ENCODE measurements at regions not wholly inside any gene's neighbourhood (a gene's known extent, or its start where the extent isn't known, plus 50 kb on each side); places are given as distances from the start of the nearest gene placed in this dataset.

GRCh38 chr4:32841217-32841616, 2121.0 kb downstream of the PCDH7 start:
- H3K27ac ChIP-seq, result no peak overlapping the region
- no peak for DNase-seq (ENCODE audit: low spot score in 2 of 2)
- 20 to 23% methylated on average over 1 of the region's 1 CpG for WGBS, 2 donors
- H3K36me3 ChIP-seq, result no peaks in the 10 kb centered on the region
- no peaks in the 10 kb centered on the region for H3K4me1 ChIP-seq
- no peaks in the 10 kb centered on the region for H3K9me3 ChIP-seq
- no peaks in the 10 kb centered on the region for H3K27me3 ChIP-seq
- no peak for TF ChIP-seq POLR2A (IDR thresholded peaks at IDR 0.05)
- TF ChIP-seq EP300 (IDR thresholded peaks at IDR 0.05), result no peak
- TF ChIP-seq CTCF (IDR thresholded peaks at IDR 0.05), result no peak
- H3K4me3 ChIP-seq, result no peak overlapping the region

DNA sequence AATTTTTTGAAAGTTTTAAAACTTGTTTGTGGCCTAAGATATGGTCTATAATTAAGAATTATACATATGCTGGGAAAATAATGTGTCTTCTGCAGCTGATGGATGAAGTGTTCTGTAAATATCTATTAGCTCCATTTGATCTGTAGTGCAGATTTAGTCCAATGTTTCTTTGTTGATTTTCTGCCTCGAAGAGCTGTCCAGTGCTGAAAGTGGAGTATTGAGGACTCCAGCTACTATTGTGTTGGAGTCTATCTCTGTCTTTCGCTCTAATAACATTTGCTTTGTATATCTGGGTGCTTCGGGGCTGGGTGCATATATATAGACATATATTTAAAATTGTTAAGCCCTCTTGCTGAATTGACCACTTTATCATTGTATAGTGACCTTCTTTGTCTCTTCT, 2127.3 kb downstream of the PCDH7 start:
- no peaks in the 10 kb centered on the region for H3K36me3 ChIP-seq
- H3K9me3 ChIP-seq, result no peaks in the 10 kb centered on the region
- no peaks in the 10 kb centered on the region for H3K27me3 ChIP-seq
- H3K4me3 ChIP-seq, result no peak overlapping the region
- H3K27ac ChIP-seq, result no peak overlapping the region
- no peak for DNase-seq (ENCODE audit: low spot score in 2 of 2)
- no peaks in the 10 kb centered on the region for H3K4me1 ChIP-seq
- 62 to 72% methylated on average over 3 of the region's 3 CpGs for WGBS, 2 donors
- TF ChIP-seq CTCF (IDR thresholded peaks at IDR 0.05) (no peak), EP300 (IDR thresholded peaks at IDR 0.05) (no peak), POLR2A (IDR thresholded peaks at IDR 0.05) (no peak)

- no peak for DNase-seq (ENCODE audit: low spot score in 2 of 2)
- Histone ChIP-seq H3K36me3 (no peaks in the 10 kb centered on the region), H3K27me3 (no peaks in the 10 kb centered on the region), H3K4me3 (no peak overlapping the region), H3K27ac (no peak overlapping the region), H3K4me1 (no peaks in the 10 kb centered on the region), H3K9me3 (no peaks in the 10 kb centered on the region)
- TF ChIP-seq CTCF (IDR thresholded peaks at IDR 0.05), result no peak
- no peak for TF ChIP-seq POLR2A (IDR thresholded peaks at IDR 0.05)
- no peak for TF ChIP-seq EP300 (IDR thresholded peaks at IDR 0.05)
- WGBS, 2 donors, result 56 to 59% methylated on average over 2 of the region's 2 CpGs
These were observed 2135.5 kb downstream of the PCDH7 start for GRCh38 chr4:32855622-32856021.

DNA sequence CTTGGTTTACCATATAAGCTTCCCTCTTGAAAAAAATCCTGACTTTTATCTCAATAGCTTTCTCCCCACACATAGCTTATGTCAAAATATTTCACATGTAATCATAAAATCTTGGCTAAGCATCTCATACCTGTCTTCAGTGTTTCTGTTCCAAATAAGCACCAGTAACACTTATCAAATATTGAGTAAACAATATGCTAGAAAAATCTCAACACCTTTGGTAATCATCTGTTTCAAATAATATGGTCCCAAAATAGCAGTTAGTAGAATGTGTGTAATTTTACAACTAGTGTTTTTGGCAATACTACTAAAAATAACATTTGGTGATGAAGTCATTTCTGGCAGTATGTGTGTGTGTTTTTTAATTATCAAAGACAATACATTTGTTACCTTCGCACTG, 2138.2 kb downstream of the PCDH7 start:
- no peak overlapping the region for H3K4me3 ChIP-seq
- H3K27ac ChIP-seq, result no peak overlapping the region
- TF ChIP-seq EP300 (IDR thresholded peaks at IDR 0.05) (no peak), CTCF (IDR thresholded peaks at IDR 0.05) (no peak), POLR2A (IDR thresholded peaks at IDR 0.05) (no peak)
- no peaks in the 10 kb centered on the region for H3K9me3 ChIP-seq
- H3K27me3 ChIP-seq, result no peaks in the 10 kb centered on the region
- no peaks in the 10 kb centered on the region for H3K36me3 ChIP-seq
- 66 to 67% methylated on average over 1 of the region's 1 CpG for WGBS, 2 donors
- DNase-seq (ENCODE audit: low spot score in 2 of 2), result no peak
- H3K4me1 ChIP-seq, result no peaks in the 10 kb centered on the region

GRCh38 chr4:32858971-32859370, 2138.8 kb downstream of the PCDH7 start:
- WGBS, 2 donors, result 74 to 76% methylated on average over 2 of the region's 2 CpGs
- no peak for TF ChIP-seq CTCF (IDR thresholded peaks at IDR 0.05)
- no peak for TF ChIP-seq EP300 (IDR thresholded peaks at IDR 0.05)
- Histone ChIP-seq H3K4me1 (no peaks in the 10 kb centered on the region), H3K27ac (no peak overlapping the region), H3K4me3 (no peak overlapping the region), H3K9me3 (no peaks in the 10 kb centered on the region), H3K36me3 (no peaks in the 10 kb centered on the region), H3K27me3 (no peaks in the 10 kb centered on the region)
- DNase-seq (ENCODE audit: low spot score in 2 of 2), result no peak
